HG03521 (cell line): ENCODE measurements at regions not wholly inside any gene's neighbourhood (a gene's known extent, or its start where the extent isn't known, plus 50 kb on each side); places are given as distances from the start of the nearest gene placed in this dataset.

Experiments
- ATAC-seq: cut with Tn5 transposase; IDR thresholded peaks from one replicate; pipeline ENCODE4 v1.9.1; 2021; ENCODE audit warnings: mild to moderate bottlenecking, moderate library complexity; ENCODE audit not compliant: unreplicated experiment

DNA sequence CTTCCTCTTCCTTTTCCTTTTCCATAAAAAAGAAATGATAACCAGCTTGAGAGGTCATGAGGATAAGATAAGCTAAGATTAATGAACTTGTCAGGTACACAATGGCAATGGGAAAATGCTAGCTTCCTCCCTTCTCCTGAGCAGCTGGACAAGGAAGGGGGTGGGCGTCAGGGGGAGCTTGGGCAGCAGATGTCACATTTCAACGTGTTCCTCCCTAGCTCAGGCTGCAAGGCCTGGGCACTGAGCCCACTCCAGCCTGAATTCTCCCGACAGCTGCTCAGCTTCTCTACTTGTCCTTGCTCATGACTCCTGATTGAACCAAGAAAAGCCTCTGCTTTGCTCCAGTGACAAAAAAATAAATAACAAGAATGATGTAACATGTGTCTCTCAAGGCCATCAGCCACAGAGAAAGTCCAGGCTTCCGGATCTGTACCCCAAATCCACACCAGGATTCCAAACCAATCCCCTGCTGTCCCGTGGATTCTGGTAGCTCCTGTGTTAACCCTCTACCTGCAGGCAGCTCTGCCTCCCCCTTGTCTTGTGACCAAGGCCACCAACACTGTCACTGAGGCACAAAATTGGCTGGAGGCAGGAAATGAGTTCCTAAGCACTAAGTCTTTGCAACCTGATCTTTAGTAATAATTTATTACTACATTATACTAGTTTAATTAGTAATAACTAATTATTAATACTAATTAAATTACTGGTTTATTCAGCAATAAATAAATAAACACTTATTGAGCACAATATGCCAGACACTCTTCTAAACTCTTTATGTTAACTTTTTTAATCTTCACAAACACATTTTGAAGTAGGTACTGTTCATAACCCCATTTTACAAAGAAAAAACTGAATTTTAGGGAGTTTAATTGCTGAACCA is 146.5 kb downstream of the CCDC34 start:
- no peak for ATAC-seq

DNA sequence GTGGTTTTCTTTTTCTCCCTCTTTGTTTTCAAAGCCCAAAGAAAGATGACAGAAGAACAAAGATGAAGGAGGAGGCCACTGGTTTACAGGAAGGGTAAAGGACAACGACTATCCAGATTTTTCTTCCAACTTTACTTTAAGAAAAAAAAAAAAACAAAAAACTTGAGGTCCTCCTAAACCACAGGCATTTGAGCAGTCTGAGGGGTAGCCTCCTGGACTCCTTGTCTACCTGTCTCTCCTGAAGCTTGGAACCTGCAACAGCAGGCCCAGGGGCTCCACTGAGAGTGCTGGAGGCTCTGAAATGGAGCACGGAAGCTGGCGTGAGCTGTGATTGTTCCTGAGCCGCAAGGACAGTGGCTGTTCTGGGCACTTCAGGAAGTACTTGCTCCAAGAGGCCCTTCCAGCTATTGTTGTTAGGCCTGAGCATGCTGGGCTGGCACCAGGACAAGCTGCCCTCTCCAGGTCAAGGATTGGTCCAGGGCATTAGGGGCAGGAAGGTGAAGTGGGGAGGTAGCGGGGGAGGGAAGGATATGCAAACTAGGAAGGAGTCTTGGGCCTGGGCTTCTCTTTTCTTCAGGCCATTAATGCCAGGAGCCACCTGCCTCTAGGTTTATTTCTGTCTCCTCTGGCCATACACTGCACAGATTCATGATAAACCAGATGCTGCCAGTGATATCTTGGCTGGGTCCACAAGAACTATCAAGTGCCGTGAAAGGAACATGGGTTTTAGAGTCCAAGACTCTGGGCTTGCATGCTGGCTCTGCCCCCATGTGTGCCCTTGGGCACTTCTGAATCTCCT is 147.3 kb downstream of the CCDC34 start:
- ATAC-seq = no peak

DNA sequence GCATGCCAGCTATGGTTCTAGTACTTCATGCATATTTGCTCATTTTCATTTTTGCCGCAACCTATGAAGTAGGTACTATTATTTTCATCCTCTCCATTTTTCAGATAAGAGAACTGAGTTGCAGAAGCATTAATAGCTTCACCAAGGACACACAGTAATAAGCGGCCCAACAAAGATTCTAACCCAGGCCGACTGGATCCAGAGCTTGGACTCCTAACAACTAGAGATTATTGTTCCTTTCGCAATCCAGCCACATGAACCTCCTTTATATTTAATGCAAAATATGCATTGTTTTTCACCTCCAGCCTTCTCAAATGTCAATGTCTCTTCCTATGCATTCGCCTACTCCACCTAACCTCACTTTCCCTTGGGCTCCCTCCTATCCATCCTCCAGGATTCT is 148.3 kb downstream of the CCDC34 start:
- ATAC-seq = no peak

DNA sequence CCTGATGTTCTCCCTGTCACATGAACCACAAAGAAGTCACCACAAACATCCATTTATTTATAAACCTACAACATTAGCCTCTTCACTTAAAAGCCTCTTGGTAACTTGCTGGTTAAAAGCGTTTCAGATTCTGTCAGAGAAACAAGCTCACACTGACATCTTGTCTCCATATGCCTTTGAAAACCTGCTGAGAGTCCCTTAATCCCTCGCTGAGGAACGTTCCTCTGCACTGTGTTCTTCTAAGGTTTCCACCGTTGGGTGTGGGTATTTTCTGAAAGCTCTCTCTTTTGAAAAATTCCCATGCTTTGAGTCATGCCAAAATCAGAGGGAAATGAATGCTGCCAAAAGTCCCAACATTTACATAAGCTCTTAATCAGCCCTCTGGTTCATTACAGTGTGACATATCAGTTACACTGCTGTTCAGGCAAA is 149.8 kb downstream of the CCDC34 start:
- ATAC-seq = no peak

DNA sequence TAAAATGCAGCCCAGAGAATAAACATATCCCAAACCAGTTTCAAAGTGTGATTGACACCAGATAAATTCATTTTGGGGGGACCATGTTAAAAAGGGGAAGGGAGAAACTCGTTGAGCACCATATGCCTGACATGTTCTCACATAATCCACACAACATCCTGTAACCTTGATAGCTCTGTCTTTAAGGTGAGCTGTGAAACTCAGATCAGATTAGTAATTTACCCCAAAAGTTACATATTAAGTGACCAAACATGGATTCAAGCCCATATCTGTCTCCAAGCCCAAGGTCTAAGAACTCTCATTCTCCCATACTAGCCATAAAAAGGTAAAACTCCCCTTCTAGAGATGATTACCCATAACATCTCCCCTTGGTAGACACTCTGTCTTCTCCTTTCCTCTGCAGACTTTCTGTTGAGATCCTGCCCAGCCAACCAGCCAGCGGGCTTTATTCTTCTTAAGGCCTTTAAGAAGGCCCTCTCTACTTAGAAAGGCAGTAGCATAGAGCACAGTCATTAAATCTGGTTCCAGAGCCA is 150.7 kb downstream of the CCDC34 start:
- peak; percentile 42 for ATAC-seq

DNA sequence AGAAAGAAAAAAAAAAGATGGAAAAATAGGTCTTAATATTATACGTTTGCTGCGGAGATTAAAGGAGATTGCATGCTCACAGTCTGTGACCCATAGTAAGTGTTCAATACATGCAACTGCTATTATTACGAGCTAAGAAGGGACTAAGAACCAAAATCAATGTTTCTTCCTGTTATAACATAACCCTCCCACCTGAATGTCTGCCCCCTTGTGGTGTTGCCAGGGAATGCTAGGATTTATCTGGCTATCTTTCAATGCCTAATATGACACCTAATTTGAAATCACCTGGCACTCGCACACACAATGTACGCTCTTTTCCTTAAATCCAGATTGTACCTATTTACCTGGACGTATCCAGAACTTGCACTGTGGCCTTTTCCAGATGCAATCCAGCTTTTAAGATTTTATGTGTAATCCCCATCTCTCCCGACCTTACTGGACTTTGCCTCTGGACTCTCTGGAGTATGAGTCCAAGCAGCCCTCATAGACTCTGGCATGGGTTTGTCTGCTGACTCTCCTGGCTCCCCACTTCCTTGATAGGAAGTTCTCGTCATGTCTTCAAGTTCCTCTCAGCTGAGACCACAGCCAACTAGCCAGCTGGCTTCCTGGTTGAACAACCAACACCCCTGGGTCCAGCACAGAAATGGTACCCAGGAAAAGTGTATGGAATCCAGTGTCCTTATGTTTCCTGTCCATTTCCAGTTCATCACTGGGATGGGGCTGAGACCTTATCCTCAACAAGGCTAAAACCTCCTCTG is 151.5 kb downstream of the CCDC34 start:
- no peak for ATAC-seq

DNA sequence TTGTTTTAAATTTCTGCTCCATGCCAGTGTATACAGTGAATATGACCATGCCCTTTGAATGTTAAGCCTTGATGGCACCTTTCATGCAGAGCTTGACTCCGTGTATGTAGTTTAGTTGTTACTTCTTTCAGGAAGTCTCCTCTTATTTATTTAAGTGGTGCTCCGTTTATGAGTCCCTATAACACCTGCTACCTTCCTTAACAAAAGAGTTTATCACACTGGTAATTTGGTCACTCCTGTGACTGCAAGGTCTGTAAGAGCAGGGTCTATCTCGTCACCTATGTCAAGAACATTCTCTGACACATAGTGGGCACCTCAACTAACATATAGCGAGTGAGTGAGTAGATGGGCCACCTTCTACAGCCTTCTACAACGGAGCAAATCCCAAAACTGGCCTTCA is 152.5 kb downstream of the CCDC34 start:
- ATAC-seq = no peak

DNA sequence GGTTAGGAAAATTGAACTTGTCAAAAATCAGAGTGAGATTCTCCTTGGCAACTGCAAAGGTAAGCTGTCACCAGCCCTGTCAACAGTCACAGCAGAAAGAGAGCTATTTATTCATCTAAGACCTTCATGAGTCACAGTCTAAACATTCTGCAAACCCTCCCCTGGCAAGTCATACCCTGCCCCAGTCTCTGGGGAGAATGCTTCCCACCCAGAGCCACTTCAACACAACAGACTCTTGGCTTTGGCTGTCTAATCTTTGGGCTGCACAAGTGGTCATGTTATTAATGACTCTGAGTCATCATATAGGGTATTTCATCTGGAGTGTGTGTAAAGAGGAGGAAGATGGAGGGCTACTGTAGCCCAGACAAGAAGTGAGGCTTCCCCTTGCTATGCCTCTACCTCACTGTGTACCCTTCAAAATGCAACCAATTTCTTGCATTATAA is 153.4 kb downstream of the CCDC34 start:
- no peak for ATAC-seq

DNA sequence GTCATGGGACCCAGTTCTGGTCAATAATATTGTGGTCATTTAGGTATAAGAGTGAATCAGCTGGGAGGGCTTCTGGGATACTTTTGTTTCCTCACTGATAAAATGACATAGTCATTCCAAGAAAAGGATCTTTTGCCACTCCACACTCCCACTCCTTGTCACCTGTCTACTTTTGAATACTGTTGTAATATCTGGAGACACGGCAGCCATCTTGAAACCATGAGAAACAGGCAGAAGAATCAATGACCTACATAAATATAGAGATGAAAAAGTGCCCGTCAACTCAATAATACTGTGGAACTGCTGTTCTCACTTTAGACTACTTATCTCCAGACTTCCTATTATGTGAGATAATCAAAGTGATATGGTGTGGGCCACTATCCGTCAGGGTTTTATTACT is 154.2 kb downstream of the CCDC34 start:
- ATAC-seq = no peak

DNA sequence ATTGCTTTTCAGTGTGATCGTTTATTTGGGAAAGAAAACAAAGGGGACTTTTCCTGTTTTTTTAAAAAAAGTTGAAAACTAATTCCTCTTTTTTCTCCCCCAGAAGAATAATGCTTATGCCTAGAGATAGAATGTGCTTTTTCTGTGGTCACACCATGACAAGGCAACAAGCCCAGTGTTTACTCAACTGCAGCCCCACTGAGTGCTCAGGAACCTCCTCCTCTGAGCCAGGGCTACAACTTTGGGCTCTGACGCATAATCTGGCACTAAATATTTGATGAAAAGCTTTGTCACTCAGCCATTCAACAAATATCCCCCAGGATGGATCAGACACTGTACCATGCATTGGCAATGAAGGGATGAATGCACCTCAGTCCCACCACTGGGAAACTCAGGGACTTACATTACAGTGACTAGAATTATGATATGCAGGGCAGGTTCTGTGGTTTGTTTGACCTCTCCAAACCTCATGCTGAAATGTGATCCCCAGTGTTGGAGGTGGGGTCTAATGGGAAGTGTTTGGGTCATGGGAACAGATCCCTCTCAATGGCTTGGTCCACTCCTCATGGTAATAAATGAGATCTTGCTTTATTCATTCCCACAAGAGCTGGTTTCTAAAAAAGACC is 155.9 kb downstream of the CCDC34 start:
- ATAC-seq = no peak

DNA sequence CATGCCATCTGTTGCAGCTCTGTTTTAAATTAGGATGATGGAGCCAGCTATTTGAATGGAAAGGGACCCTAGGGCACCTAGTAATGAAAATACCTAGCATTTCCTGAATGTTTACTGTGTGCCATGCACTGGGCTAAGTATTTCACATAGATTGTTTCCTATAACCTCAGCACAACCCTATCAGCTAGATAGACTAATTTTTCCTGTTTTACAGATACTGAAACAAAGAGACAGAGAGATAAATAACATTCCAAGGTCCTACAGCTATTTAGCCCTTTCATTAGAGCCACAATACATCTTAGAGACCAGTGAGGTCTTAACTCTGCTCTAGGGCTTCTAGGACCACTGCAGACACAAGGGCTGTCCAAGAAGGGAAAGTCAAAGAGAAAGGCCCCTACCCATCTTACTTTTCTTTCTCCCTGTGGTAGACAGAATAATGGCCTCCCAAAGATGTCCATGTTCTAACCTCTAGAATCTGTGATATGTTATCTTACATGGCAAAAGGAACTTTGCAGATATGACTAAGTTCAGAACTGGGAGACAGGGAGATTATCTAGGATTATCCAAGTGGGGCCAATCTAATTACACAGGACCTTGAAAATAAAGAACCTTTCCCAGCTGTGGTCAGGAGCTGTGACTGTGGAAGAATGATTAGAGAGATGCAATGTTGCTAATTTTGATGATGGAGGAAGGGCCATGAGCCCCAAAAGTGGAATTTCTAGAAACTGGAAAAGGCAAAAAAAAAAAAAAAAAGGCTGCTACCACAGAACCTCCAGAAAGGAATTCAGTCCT is 157.0 kb downstream of the CCDC34 start:
- no peak for ATAC-seq

DNA sequence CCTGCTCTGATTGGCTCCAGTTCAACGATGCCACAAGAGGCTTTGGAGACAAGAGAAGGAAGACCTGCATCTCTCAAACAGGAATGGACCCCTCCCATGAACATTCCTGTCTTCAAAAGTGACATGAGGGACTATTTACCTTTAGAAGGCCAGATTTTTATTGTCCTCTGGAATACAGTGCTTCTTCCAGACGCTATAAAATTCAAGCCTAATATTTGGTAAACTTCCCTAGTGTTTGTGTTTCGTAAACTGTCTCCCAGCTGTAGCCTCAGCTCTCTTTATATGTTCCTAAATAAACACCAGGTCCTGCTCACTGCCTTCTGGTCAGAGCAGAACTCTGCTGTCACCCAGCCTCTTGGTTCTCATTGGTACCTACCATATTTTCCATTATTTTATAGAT is 157.8 kb downstream of the CCDC34 start:
- ATAC-seq = no peak

DNA sequence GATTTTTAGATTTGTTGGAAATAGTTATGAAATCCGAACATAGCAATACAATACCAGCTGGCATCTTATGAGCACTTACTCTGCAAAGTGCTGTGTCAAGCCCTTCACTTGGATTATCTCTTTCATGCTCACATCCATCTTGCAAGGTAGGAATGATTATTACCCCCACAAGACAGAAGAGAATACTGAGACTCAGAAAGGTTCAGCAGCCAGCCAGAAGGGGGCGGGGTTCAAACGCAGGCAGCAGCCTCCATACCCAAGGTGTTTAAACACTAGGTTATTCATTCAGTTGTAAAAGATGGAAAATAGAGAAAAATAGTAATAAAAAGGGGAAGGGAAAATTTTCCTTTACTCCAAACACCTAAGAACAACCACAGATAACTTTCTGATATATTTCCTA is 158.5 kb downstream of the CCDC34 start:
- no peak for ATAC-seq

DNA sequence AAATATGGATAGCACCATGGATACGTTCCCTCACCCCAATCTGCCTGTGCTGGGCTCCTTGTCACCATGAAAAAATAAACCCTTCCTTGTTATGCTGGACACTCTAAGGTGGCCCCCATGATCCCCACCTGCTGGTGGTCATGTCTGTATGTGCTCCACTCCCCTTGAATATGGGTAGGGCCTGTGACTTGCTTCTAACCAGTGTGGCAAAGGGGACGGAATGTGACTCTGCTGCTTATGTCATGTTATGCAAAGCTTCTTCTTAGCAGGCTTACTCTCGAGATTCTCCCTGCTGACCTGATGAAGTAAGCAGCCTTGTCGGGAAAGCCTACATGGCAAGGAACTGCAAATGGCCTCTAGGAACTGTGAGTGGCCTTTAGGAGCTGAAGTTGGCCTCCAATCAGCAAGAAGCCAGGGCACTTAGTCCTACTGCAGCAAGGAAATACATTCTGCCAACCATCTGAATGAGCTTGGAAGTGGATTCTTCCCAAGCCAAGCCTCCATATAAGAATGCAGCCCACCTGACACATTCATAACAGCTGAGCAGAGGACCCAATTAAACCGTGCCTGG is 159.9 kb downstream of the CCDC34 start:
- no peak for ATAC-seq

DNA sequence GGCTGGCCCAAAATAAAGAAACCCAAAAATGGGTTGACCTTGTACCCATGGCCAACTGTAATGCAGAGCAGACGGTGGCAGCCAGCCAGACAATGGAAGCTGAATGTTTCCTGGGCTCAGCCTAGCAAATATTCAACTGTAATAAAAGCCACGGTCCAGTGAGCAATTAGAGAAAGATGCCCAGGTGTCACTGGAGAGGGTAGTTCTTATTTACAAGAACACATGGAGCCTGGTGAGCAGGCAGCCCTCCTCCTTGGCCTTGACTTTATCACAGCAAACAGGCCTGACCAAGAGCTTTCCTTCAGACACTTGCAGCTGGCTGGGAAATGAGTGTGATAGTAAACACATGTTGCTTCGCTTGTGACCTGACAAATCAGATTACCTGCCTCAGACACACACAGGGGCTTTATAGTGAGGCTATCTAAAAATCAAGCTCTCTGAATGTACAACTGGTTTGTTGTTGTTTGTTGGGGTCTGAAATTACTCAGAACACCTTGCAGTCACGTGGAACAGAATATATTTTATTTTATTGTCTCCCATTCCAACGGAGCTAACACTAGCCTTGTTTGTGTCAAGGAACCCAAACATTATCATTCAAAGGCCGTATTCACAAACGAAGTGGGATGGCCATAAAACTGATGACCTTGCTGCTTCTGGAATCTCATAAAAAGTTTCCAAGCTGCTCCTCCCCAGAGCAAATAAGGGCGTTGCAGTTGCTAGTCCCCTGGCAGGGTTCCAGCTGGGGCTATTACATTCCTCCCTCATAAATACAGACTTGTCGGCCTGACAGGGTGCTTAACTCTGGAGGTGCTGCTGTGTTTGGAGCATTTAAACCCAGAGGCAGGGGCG is 161.1 kb downstream of the BBOX1 start:
- no peak for ATAC-seq

DNA sequence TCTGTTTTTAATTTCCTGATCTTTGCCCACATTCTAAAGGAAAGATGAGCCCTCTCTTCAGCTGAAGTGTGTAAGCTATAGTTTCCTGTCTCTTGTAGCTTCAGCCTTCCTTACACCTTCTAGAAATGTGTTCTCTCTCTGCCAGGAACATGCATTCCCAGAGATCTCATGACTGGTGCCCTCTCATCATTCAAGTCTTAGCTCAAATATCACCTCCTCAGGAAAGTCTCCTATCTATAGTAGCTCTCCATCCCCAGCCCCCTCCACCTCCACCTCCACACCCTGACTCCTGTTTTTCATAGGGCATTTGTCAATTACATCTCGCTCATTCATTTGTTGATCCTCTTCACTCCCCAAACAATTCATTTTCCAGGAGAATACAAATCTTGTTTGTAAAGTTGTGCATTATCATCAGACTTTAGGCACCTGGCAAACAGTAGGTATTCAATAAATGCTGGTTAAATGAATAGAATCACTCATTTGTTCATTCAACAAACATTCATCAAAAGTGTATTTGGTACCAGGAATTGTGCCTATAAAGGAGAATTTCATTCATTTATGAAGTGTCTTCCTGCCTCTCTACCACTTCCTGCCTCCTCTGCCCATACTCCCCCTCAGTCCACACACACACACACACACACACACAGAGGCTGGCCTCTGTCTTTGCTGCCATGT is 160.3 kb downstream of the BBOX1 start:
- ATAC-seq = no peak

DNA sequence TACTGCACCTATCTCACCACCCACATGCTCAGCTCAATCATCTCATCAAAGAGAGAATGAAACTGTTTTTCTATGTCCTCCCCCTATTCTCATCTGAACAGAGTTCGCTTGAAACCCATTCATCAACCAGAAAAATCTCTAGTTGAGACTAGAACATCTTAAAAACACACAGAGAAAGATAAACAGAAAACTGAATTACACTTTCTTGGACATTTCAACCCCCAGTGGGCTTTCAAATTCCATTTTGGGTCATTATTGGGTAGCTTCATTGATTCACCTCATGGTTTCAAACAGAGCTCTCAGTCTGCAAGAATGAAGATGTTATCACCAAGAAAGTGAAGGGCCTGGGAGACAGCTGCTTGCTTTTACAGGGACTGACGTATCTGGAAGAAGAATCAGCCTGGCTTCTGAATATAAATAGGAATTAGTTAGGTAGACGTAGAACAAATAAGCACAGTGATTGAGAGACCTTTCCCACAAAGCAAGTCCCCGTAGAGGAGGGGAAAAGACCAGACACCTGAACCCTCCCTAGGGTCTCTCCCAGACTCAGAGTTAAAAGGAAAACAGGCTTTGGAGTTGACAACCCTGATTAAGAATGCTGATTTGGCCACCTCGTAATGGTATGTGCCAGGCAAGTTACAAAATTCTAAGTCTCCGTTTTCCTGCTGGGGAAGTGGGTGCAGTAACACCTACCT is 155.7 kb downstream of the BBOX1 start:
- no peak for ATAC-seq
